Nucleus accumbens (tissue), 56 donors: ENCODE measurements at regions not wholly inside any gene's neighbourhood (a gene's known extent, or its start where the extent isn't known, plus 50 kb on each side); places are given as distances from the start of the nearest gene placed in this dataset.
A peak's percentile ranks its signal among the peaks of the same experiment; 100 is the strongest.
"Not testable (repeated sequence)": the region's sequence is repeated elsewhere in the genome, so short reads cannot be mapped to it uniquely, and the experiment has no call there.

Source experiments
- DNase-seq, 56 donors: peaks; one replicate each; lab custom pipeline; 2025; lab: John Stamatoyannopoulos, UW

GRCh38 chr2:41222593-41222992, 770.7 kb upstream of the SLC8A1 start:
- no peak for DNase-seq

GRCh38 chr2:41234093-41234492, 782.2 kb upstream of the SLC8A1 start:
- no peak for DNase-seq

GRCh38 chr2:41241325-41242000, 789.6 kb upstream of the SLC8A1 start:
- no peak for DNase-seq

GRCh38 chr2:41242001-41242331, 790.1 kb upstream of the SLC8A1 start:
- DNase-seq, result no peak

- DNase-seq, result peak in 10 of 56 donors; percentile 1 to 42 (median 18)
Measured at GRCh38 chr2:41267929-41268659, 779.7 kb upstream of the PKDCC start.

- DNase-seq, result no peak
Measured at GRCh38 chr2:41283079-41283775, 764.6 kb upstream of the PKDCC start.

- DNase-seq, result no peak
Measured at GRCh38 chr2:41293491-41293890, 754.3 kb upstream of the PKDCC start.

- no peak for DNase-seq
Measured at GRCh38 chr2:41294331-41294730, 753.5 kb upstream of the PKDCC start.

- DNase-seq, result no peak
Measured at GRCh38 chr2:41313082-41313481, 734.7 kb upstream of the PKDCC start.

- no peak for DNase-seq
Measured at GRCh38 chr2:41314511-41315070, 733.2 kb upstream of the PKDCC start.

GRCh38 chr2:41319437-41319836, 728.4 kb upstream of the PKDCC start:
- DNase-seq, result no peak

GRCh38 chr2:41320491-41320890, 727.3 kb upstream of the PKDCC start:
- DNase-seq, result no peak

GRCh38 chr2:41321351-41321750, 726.5 kb upstream of the PKDCC start:
- DNase-seq, result no peak

GRCh38 chr2:41326851-41327250, 721.0 kb upstream of the PKDCC start:
- no peak for DNase-seq

- DNase-seq, result no peak
Measured at GRCh38 chr2:41329040-41329439, 718.8 kb upstream of the PKDCC start.

- DNase-seq, result no peak
Measured at GRCh38 chr2:41334159-41334558, 713.7 kb upstream of the PKDCC start.

- not testable (repeated sequence) for DNase-seq
Measured at GRCh38 chr2:41335573-41335972, 712.2 kb upstream of the PKDCC start.

- DNase-seq, result no peak
Measured at GRCh38 chr2:41337956-41338355, 709.9 kb upstream of the PKDCC start.

GRCh38 chr2:41344529-41344928, 703.3 kb upstream of the PKDCC start:
- no peak for DNase-seq

- DNase-seq, result no peak
Measured at GRCh38 chr2:41353060-41353459, 694.8 kb upstream of the PKDCC start.

GRCh38 chr2:41355794-41356193, 692.0 kb upstream of the PKDCC start:
- no peak for DNase-seq
